ENCODE measurements at regions not wholly inside any gene's neighbourhood (a gene's known extent, or its start where the extent isn't known, plus 50 kb on each side); places are given as distances from the start of the nearest gene placed in this dataset.
"Not testable (repeated sequence)": the region's sequence is repeated elsewhere in the genome, so short reads cannot be mapped to it uniquely, and the experiment has no call there.

GRCh38 chr10:3339121-3339520, 166.5 kb upstream of the PITRM1 start:
- no peak for DNase-seq (ENCODE audit: low spot score)

GRCh38 chr10:3337741-3338140, 165.2 kb upstream of the PITRM1 start:
- no peak for DNase-seq (ENCODE audit: low spot score)

- no peak for DNase-seq (ENCODE audit: low spot score)
These were observed 164.2 kb upstream of the PITRM1 start for GRCh38 chr10:3336673-3337293.

- no peak for DNase-seq (ENCODE audit: low spot score)
These were observed 160.8 kb upstream of the PITRM1 start for GRCh38 chr10:3333426-3333825.

GRCh38 chr10:3331690-3332230, 159.2 kb upstream of the PITRM1 start:
- DNase-seq (ENCODE audit: low spot score): no peak

- DNase-seq (ENCODE audit: low spot score): no peak
These were observed 158.6 kb upstream of the PITRM1 start for GRCh38 chr10:3331187-3331586.

GRCh38 chr10:3330663-3331062, 158.1 kb upstream of the PITRM1 start:
- DNase-seq (ENCODE audit: low spot score): no peak

- DNase-seq (ENCODE audit: low spot score): no peak
These were observed 153.6 kb upstream of the PITRM1 start for GRCh38 chr10:3325954-3326750.

- no peak for DNase-seq (ENCODE audit: low spot score)
These were observed 152.0 kb upstream of the PITRM1 start for GRCh38 chr10:3324612-3325038.

- DNase-seq (ENCODE audit: low spot score): peak; percentile 33
These were observed 151.4 kb upstream of the PITRM1 start for GRCh38 chr10:3323865-3324498.

- no peak for DNase-seq (ENCODE audit: low spot score)
These were observed 148.5 kb upstream of the PITRM1 start for GRCh38 chr10:3321123-3321522.

GRCh38 chr10:3319811-3320226, 147.2 kb upstream of the PITRM1 start:
- DNase-seq (ENCODE audit: low spot score): no peak

GRCh38 chr10:3318480-3318807, 145.9 kb upstream of the PITRM1 start:
- not testable (repeated sequence) for DNase-seq (ENCODE audit: low spot score)

- not testable (repeated sequence) for DNase-seq (ENCODE audit: low spot score)
These were observed 145.2 kb upstream of the PITRM1 start for GRCh38 chr10:3317553-3318479.

GRCh38 chr10:3314445-3315085, 142.0 kb upstream of the PITRM1 start:
- not testable (repeated sequence) for DNase-seq (ENCODE audit: low spot score)

- DNase-seq (ENCODE audit: low spot score): not testable (repeated sequence)
These were observed 141.3 kb upstream of the PITRM1 start for GRCh38 chr10:3313784-3314444.

GRCh38 chr10:3312403-3312940, 139.9 kb upstream of the PITRM1 start:
- no peak for DNase-seq (ENCODE audit: low spot score)

GRCh38 chr10:3310016-3310784, 137.6 kb upstream of the PITRM1 start:
- no peak for DNase-seq (ENCODE audit: low spot score)

GRCh38 chr10:3306050-3306449, 133.5 kb upstream of the PITRM1 start:
- DNase-seq (ENCODE audit: low spot score): no peak

Measured in pons (tissue), 1 donor.